Smooth muscle cell of the brain vasculature (primary cell): ENCODE measurements at regions not wholly inside any gene's neighbourhood (a gene's known extent, or its start where the extent isn't known, plus 50 kb on each side); places are given as distances from the start of the nearest gene placed in this dataset.

Source experiments
- DNase-seq: peaks from one replicate; pipeline ENCODE4 v3.0.0-alpha.2; 2012; ENCODE audit warnings: low read depth, low spot score

- no peak for DNase-seq
Observed at GRCh38 chr17:34776456-34777443, 184.5 kb downstream of the CCT6B start.

GRCh38 chr17:34773036-34773435 is 188.2 kb downstream of the CCT6B start:
- DNase-seq = no peak

- DNase-seq = no peak
Observed at GRCh38 chr17:34771891-34772290, 189.4 kb downstream of the CCT6B start.

DNA sequence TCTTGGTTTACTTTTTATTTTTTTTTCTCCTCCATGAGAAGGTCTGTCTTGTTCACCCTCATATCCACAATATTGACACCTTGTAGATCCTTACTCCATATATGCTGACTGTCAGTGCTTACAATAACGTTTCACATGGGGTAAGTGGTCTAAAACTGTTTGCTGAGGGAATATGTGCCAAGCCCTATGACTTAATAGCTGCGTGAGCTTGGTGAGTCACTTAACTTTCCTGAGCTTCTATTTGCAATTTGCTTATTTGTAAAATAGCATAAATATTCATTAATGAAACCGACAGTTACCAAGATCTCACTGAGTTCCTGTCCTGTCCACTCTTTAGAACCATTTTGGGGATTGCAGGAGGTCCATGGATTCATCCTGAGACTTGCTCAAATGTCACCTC is 190.7 kb downstream of the CCT6B start:
- no peak for DNase-seq

- no peak for DNase-seq
Observed at GRCh38 chr17:34769899-34770298, 190.5 kb downstream of the TMEM132E start.

DNA sequence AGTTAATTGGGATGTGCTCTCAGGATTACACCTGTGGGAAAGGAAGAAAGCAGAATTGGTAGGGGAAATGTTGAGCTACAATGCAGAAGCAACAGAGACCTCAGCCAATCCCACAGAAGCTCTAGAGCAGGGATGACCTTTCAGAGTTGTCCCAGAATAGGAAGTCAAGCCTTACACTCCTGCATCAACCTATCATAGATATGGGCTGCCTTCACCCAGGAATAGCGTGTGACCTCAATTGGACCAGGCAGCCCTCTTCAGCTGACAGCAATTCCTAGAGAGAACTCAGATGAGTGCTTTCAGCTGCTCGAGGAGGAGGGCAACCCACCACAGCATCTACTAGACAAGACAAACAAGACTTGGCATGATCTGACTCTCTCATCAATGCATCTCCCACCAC is 189.7 kb downstream of the TMEM132E start:
- no peak for DNase-seq

DNA sequence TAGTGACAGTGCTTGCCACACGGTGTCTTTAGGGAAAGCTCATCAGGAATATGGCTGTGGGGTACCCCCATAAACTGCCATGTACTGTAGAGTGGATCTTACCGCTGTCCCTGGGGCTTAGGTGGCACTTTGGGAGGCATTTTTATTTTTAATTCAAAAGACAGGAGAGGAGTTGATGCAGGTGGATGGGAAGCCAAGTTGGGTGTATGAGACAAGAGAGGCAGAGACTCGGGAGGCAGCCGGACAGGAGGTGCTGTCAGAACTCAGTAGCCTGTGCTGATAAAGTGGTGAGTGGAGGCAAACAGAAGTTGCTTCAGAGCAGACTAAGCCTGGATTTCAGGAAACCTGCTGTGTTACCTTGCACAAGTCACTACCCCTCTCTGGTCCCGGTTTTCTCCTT is 185.9 kb downstream of the TMEM132E start:
- no peak for DNase-seq

DNA sequence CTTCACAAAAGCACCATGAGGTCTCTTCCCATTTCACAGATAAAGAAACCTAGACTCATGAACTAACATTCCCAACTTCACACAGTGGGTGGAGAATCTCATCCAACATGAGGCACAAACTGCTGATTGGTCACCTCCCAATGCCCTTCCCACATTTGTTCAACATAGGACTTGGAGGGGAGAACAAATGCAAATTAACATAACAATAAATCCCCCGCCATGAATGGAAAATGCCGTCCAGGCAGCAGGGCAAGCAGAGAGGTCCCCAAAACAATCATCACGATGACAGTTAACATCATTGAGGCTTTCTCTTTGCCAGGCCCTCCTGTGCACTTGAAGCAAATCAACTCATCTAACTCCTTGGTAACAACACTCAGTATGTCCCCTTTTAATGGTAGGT is 185.3 kb downstream of the TMEM132E start:
- no peak for DNase-seq

- DNase-seq = no peak
Observed at GRCh38 chr17:34763728-34764665, 184.6 kb downstream of the TMEM132E start.

DNA sequence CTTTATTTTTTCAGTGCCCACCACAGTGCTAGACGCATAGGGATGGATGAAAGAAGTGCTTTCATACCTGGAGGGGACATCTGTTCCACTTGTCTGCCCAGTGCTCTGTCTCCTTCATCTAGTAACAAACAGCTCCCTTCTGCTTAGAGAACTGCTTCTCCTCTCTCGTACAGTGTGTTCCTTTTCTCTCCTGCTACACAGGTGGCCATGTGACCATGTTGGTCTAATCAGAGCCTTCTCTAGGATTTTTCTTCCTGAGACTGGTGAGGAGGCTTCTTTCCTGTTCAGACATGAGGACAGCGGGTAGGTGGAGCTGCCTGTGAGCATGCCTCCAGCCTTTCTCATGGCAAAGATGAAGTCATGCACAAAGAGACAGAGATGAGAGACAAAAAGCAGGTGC is 182.7 kb downstream of the TMEM132E start:
- DNase-seq = no peak

GRCh38 chr17:34761646-34762045 is 182.3 kb downstream of the TMEM132E start:
- no peak for DNase-seq

- DNase-seq = no peak
Observed at GRCh38 chr17:34760931-34761495, 181.6 kb downstream of the TMEM132E start.

GRCh38 chr17:34758718-34759117 is 179.3 kb downstream of the TMEM132E start:
- no peak for DNase-seq

DNA sequence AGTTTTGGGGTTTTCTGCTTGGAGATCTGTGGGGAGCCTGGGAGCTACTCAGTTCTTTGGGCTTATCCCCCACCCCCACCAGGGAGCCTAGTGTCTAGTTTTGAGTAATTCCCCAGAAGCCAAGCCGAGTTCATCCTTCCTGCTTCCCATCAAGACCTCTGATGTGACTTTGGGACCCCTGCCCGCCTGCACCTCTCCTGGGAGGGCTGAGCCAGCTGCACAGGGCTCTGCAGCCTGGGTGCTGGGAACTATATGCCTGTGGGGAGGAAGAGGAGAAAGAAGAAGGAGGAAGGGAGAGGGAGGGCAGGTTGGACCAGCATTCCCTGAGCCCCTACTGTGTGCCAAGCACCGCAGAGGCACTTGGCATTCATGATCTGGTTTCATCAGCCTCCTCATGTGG is 178.9 kb downstream of the TMEM132E start:
- no peak for DNase-seq

GRCh38 chr17:34757611-34758010 is 178.2 kb downstream of the TMEM132E start:
- no peak for DNase-seq

DNA sequence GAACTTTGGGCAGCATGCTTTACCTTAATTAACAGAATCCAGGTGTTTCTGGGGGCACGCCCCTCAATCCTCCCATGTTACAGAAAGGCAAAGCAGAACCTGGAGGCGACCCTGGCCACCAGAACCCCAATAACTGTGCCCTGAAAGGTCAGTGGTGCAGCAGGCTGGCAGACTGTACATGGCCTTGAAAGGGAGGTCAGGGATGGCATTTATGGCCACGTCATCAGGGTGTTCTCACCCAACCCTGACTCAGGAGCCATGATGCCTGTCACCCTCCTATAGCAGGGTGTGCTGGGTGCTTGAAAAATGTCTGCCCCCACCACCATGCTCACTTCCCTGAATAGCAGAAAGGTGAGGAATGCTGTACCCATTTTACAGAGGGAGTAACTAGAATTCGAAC is 177.7 kb downstream of the TMEM132E start:
- no peak for DNase-seq

- DNase-seq = no peak
Observed at GRCh38 chr17:34756637-34757021, 177.2 kb downstream of the TMEM132E start.

DNA sequence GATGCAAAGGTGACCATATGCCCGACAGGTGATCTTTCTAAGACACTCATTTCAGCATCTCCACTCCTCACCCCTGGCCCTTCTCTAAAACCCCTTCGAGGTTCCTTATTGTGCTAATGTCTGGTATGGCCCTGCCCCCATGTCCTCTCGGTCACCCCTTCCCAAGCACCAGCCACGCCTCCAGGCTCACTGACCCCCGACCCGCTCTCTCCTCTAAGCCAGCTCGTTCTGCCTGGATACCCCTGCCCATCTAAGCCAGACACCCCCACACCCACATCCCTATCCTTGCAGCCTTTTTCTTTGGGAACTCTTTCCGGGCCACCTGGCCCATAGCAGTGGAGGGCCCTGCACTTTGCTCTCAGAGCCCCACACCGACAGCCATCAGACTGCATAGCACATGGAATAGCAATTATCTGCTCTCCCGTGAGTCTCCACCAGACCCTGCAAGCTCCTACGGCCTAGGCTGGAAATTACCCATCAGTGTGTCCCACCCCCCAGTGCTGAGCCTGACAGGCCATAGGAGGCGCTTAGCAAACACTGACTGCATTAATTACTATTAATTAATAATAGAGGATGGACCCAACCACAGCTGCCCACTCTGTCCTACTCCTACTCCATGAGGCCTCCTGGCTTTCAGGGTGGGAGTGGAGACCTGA is 176.7 kb downstream of the TMEM132E start:
- DNase-seq = no peak

GRCh38 chr17:34755371-34755770 is 176.0 kb downstream of the TMEM132E start:
- DNase-seq = no peak

- DNase-seq = no peak
Observed at GRCh38 chr17:34750004-34750403, 170.6 kb downstream of the TMEM132E start.

- no peak for DNase-seq
Observed at GRCh38 chr17:34741967-34742366, 162.6 kb downstream of the TMEM132E start.
